Ascending aorta (tissue), 2 donors: ENCODE measurements at regions not wholly inside any gene's neighbourhood (a gene's known extent, or its start where the extent isn't known, plus 50 kb on each side); places are given as distances from the start of the nearest gene placed in this dataset.

ENCODE experiments used
- DNase-seq, 2 donors: peaks; one replicate each; pipeline ENCODE4 v3.0.0-alpha.2; 2019; ENCODE audit warnings: low spot score in 2 of 2
- H3K27ac ChIP-seq, 2 donors: fragments of 200-600 bp; sonication (generic); one replicate each; pipeline ENCODE4 v1.5.1; 2016 to 2017; ENCODE audit warnings: mild to moderate bottlenecking in 1 of 2
- H3K27me3 ChIP-seq: fragments of 200-600 bp; sonication (generic); one replicate; pipeline ENCODE4 v1.5.1; 2017
- H3K36me3 ChIP-seq, 2 donors: fragments of 200-600 bp; sonication (generic); one replicate each; pipeline ENCODE4 v1.5.1; 2016
- H3K4me1 ChIP-seq, 2 donors: fragments of 200-600 bp; sonication (generic); one replicate each; pipeline ENCODE4 v1.5.1; 2016 to 2017; ENCODE audit warnings: mild to moderate bottlenecking in 1 of 2
- H3K4me3 ChIP-seq, 2 donors: fragments of 200-600 bp; sonication (generic); one replicate each; pipeline ENCODE4 v1.5.1; 2016 to 2017; ENCODE audit warnings: mild to moderate bottlenecking in 1 of 2
- H3K9me3 ChIP-seq, 2 donors: fragments of 200-600 bp; sonication (generic); one replicate each; pipeline ENCODE4 v1.5.1; 2016
- CTCF ChIP-seq, 3 experiments: fragments of 200-600 bp in 2 of 3; fragments of 450-650 bp in 1 of 3; sonication (generic) in 2 of 3; IDR thresholded peaks; one replicate each; pipeline ENCODE4 v1.5.1; 2016 to 2019; ENCODE audit warnings: antibody characterized with exemption in 3 of 3, mild to moderate bottlenecking in 1 of 3, moderate library complexity in 1 of 3
- intact Hi-C: fragments of 100-400 bp; cut with DNase I; formaldehyde crosslinking; loops from one replicate; pipeline ENCODE4 v1.15.1; 2023

- Histone ChIP-seq H3K27me3 (no peaks in the 10 kb centered on the region), H3K27ac (no peak overlapping the region), H3K36me3 (no peaks in the 10 kb centered on the region), H3K9me3 (no peaks in the 10 kb centered on the region), H3K4me3 (no peak overlapping the region), H3K4me1 (no peaks in the 10 kb centered on the region)
- DNase-seq: no peak
- TF ChIP-seq CTCF (IDR thresholded peaks at IDR 0.05): no peak
- intact Hi-C loops: no loop called here
Measured at GRCh38 chr4:156261230-156261629, 307.6 kb upstream of the CTSO start.

GRCh38 chr4:156255230-156256007, 301.8 kb upstream of the CTSO start:
- no peaks in the 10 kb centered on the region for H3K27me3 ChIP-seq
- DNase-seq: no peak
- H3K4me1 ChIP-seq: no peaks in the 10 kb centered on the region
- H3K27ac ChIP-seq: no peak overlapping the region
- no peaks in the 10 kb centered on the region for H3K36me3 ChIP-seq
- H3K9me3 ChIP-seq: no peaks in the 10 kb centered on the region
- H3K4me3 ChIP-seq: no peak overlapping the region
- no peak for TF ChIP-seq CTCF (IDR thresholded peaks at IDR 0.05)
- intact Hi-C loops: no loop called here

GRCh38 chr4:156252358-156252921, 298.8 kb upstream of the CTSO start:
- no peak for DNase-seq
- no peaks in the 10 kb centered on the region for H3K36me3 ChIP-seq
- no peaks in the 10 kb centered on the region for H3K9me3 ChIP-seq
- no peak overlapping the region for H3K4me3 ChIP-seq
- no peaks in the 10 kb centered on the region for H3K27me3 ChIP-seq
- no peak for TF ChIP-seq CTCF (IDR thresholded peaks at IDR 0.05)
- H3K27ac ChIP-seq: no peak overlapping the region
- no peaks in the 10 kb centered on the region for H3K4me1 ChIP-seq
- intact Hi-C loops: no loop called here

GRCh38 chr4:156251373-156252065, 297.9 kb upstream of the CTSO start:
- TF ChIP-seq CTCF (IDR thresholded peaks at IDR 0.05): no peak
- Histone ChIP-seq H3K4me1 (no peaks in the 10 kb centered on the region), H3K36me3 (no peaks in the 10 kb centered on the region), H3K9me3 (no peaks in the 10 kb centered on the region), H3K27ac (no peak overlapping the region), H3K4me3 (no peak overlapping the region), H3K27me3 (no peaks in the 10 kb centered on the region)
- intact Hi-C loops: no loop called here
- DNase-seq: no peak

- H3K36me3 ChIP-seq: no peaks in the 10 kb centered on the region
- no peaks in the 10 kb centered on the region for H3K9me3 ChIP-seq
- no peak for DNase-seq
- H3K27ac ChIP-seq: no peak overlapping the region
- no peak for TF ChIP-seq CTCF (IDR thresholded peaks at IDR 0.05)
- intact Hi-C loops: no loop called here
- H3K4me1 ChIP-seq: no peaks in the 10 kb centered on the region
- H3K27me3 ChIP-seq: no peaks in the 10 kb centered on the region
- no peak overlapping the region for H3K4me3 ChIP-seq
Measured at GRCh38 chr4:156248917-156249316, 295.3 kb upstream of the CTSO start.
